ENCODE measurements at regions not wholly inside any gene's neighbourhood (a gene's known extent, or its start where the extent isn't known, plus 50 kb on each side); places are given as distances from the start of the nearest gene placed in this dataset.
"Not testable (repeated sequence)": the region's sequence is repeated elsewhere in the genome, so short reads cannot be mapped to it uniquely, and the experiment has no call there.

- no peak for TF ChIP-seq GLIS1 (tag by site-specific recombination; IDR thresholded peaks at IDR 0.05)
- no peak for TF ChIP-seq ZNF350 (tag by site-specific recombination; IDR thresholded peaks at IDR 0.05)
Measured at GRCh38 chr13:81078048-81078447, 737.1 kb upstream of the SPRY2 start (continued).

- H3K36me3 ChIP-seq (ENCODE audit: control insufficient read depth in 2 of 2, insufficient read depth in 1 of 2, low read length in 2 of 2); H3K4me1 ChIP-seq (ENCODE audit: control insufficient read depth, insufficient read depth, low read length); POLR2A ChIA-PET; H3K27ac ChIP-seq (ENCODE audit: extremely low read depth, low read depth, low read length); CTCF ChIA-PET; H3K9me3 ChIP-seq (ENCODE audit: control insufficient read depth, insufficient read depth, low read depth, low read length); H3K4me3 ChIP-seq (ENCODE audit: low read depth, low read length): not testable (repeated sequence)
Measured at GRCh38 chr13:81069822-81070221, 728.9 kb upstream of the SPRY2 start.

GRCh38 chr13:81058916-81059290 is 718.0 kb upstream of the SPRY2 start:
- H3K27ac ChIP-seq (ENCODE audit: extremely low read depth, low read depth, low read length), result no peak overlapping the region
- ChIA-PET CTCF (interaction anchor here (0.6 kb wide), 1 partner anchor 68 kb away, joined by 3 read pairs; no protein-coding TSS in a partner anchor), POLR2A (no interaction called here)
- no peaks in the 10 kb centered on the region for H3K4me1 ChIP-seq (ENCODE audit: control insufficient read depth, insufficient read depth, low read length)
- no peak for TF ChIP-seq KLF1 (tag by site-specific recombination; IDR thresholded peaks at IDR 0.05)
- no peak for TF ChIP-seq ZSCAN30 (tag by site-specific recombination; IDR thresholded peaks at IDR 0.05)
- no peak for TF ChIP-seq ZNF302 (tag by site-specific recombination; IDR thresholded peaks at IDR 0.05; ENCODE audit: low read depth)
- no peak for TF ChIP-seq ZNF362 (tag by site-specific recombination; IDR thresholded peaks at IDR 0.05)
- no peak for TF ChIP-seq ZSCAN5A (tag by site-specific recombination; IDR thresholded peaks at IDR 0.05)
- TF ChIP-seq ZNF416 (tag by site-specific recombination; IDR thresholded peaks at IDR 0.05), result no peak
- TF ChIP-seq WT1 (tag by site-specific recombination; IDR thresholded peaks at IDR 0.05), result no peak
- no peak for TF ChIP-seq ZFP37 (tag by site-specific recombination; IDR thresholded peaks at IDR 0.05)
- TF ChIP-seq SP3 (tag by site-specific recombination; IDR thresholded peaks at IDR 0.05), result no peak
- no peak for TF ChIP-seq INSM2 (tag by site-specific recombination; IDR thresholded peaks at IDR 0.05)
- no peak for TF ChIP-seq ZNF792 (tag by site-specific recombination; IDR thresholded peaks at IDR 0.05)
- no peak for TF ChIP-seq ZBTB44 (tag by site-specific recombination; IDR thresholded peaks at IDR 0.05)
- no peak for TF ChIP-seq ZNF24 (tag by site-specific recombination; IDR thresholded peaks at IDR 0.05)
- no peak for TF ChIP-seq REST (tag by site-specific recombination; IDR thresholded peaks at IDR 0.05)
- no peak for TF ChIP-seq ZNF214 (tag by site-specific recombination; IDR thresholded peaks at IDR 0.05; ENCODE audit: borderline replicate concordance)
- TF ChIP-seq ZNF239 (tag by site-specific recombination; IDR thresholded peaks at IDR 0.05), result no peak
- no peak for TF ChIP-seq ZFP69B (tag by site-specific recombination; IDR thresholded peaks at IDR 0.05)
- no peak for TF ChIP-seq PRDM1 (tag by site-specific recombination; IDR thresholded peaks at IDR 0.05)
- no peaks in the 10 kb centered on the region for H3K36me3 ChIP-seq (ENCODE audit: control insufficient read depth in 2 of 2, insufficient read depth in 1 of 2, low read length in 2 of 2)
- H3K4me3 ChIP-seq (ENCODE audit: low read depth, low read length), result no peak overlapping the region
- H3K9me3 ChIP-seq (ENCODE audit: control insufficient read depth, insufficient read depth, low read depth, low read length), result no peaks in the 10 kb centered on the region
